MCF 10A (cell line): ENCODE measurements at regions not wholly inside any gene's neighbourhood (a gene's known extent, or its start where the extent isn't known, plus 50 kb on each side); places are given as distances from the start of the nearest gene placed in this dataset.

ENCODE experiments used
- BruUV-seq: library from RNA; stranded (reverse); fragments of 400-500 nt; replicated peaks from 2 replicates; lab custom pipeline; 2021; lab: Mats Ljungman, UMichigan
- CTCF ChIA-PET: fragments of 300-600 bp; sonication (Branson Sonifier 250); formaldehyde crosslinking; extraction: SDS; loops from one replicate; lab custom pipeline; 2021; ENCODE audit warnings: antibody characterized with exemption, inconsistent platforms; lab: Yijun Ruan, JAX
- POLR2A ChIA-PET: fragments of 300-600, 350-650 bp; sonication (Branson Sonifier 250); formaldehyde crosslinking; extraction: SDS; loops from one replicate; lab custom pipeline; 2020; ENCODE audit warnings: antibody characterized with exemption, inconsistent platforms; lab: Yijun Ruan, JAX
- DNase-seq: peaks from one replicate; pipeline ENCODE4 v3.0.0-alpha.2; 2018; ENCODE audit not compliant: unreplicated experiment
- H3K27ac Mint-ChIP-seq: one replicate; pipeline ENCODE4 v1.8.0; 2022; ENCODE audit warnings: mild to moderate bottlenecking, low read depth, mixed read lengths; ENCODE audit not compliant: unreplicated experiment
- H3K27me3 Mint-ChIP-seq: one replicate; pipeline ENCODE4 v1.8.0; 2022; ENCODE audit warnings: mixed read lengths; ENCODE audit not compliant: insufficient read depth, unreplicated experiment
- H3K36me3 Mint-ChIP-seq: one replicate; pipeline ENCODE4 v1.8.0; 2022; ENCODE audit warnings: mild to moderate bottlenecking, moderate library complexity, mixed read lengths; ENCODE audit not compliant: insufficient read depth, unreplicated experiment
- H3K4me1 Mint-ChIP-seq: one replicate; pipeline ENCODE4 v1.8.0; 2022; ENCODE audit warnings: mixed read lengths; ENCODE audit not compliant: insufficient read depth, unreplicated experiment
- H3K4me3 Mint-ChIP-seq: one replicate; pipeline ENCODE4 v1.8.0; 2022; ENCODE audit warnings: mild to moderate bottlenecking, moderate library complexity, mixed read lengths; ENCODE audit not compliant: unreplicated experiment
- H3K9me3 Mint-ChIP-seq: one replicate; pipeline ENCODE4 v1.8.0; 2022; ENCODE audit warnings: mixed read lengths; ENCODE audit not compliant: unreplicated experiment
- intact Hi-C: fragments of 100-400 bp; cut with micrococcal nuclease; formaldehyde crosslinking; loops from 2 replicates; pipeline ENCODE4 v1.14.1; 2022
- TF ChIP-seq, protein P1 (sequence below): fragments of 200-600 bp; IDR thresholded peaks from one replicate; pipeline ENCODE4 v1.8.0; 2022; ENCODE audit warnings: antibody characterized with exemption, mild to moderate bottlenecking; ENCODE audit not compliant: unreplicated experiment

DNA sequence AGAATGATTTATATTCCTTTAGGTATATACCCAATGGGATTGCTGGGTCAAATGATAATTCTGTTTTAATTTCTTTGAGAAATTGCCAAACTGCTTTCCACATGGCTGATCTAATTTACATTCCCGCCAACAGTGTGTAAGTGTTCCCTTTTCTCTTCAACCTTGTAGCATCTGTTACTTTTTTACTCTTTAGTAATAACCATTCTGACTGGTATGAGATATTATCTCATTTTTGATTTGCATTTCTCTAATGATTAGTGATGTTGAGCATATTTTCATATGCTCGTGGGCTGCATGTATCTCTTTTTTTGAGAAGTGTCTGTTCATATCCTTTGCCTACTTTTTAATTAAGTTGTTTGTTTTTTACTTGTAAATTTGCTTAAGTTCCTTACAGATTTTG lies 1264.2 kb downstream of the OTOL1 start:
- TF ChIP-seq, protein P1, sequence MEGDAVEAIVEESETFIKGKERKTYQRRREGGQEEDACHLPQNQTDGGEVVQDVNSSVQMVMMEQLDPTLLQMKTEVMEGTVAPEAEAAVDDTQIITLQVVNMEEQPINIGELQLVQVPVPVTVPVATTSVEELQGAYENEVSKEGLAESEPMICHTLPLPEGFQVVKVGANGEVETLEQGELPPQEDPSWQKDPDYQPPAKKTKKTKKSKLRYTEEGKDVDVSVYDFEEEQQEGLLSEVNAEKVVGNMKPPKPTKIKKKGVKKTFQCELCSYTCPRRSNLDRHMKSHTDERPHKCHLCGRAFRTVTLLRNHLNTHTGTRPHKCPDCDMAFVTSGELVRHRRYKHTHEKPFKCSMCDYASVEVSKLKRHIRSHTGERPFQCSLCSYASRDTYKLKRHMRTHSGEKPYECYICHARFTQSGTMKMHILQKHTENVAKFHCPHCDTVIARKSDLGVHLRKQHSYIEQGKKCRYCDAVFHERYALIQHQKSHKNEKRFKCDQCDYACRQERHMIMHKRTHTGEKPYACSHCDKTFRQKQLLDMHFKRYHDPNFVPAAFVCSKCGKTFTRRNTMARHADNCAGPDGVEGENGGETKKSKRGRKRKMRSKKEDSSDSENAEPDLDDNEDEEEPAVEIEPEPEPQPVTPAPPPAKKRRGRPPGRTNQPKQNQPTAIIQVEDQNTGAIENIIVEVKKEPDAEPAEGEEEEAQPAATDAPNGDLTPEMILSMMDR, result no peak
- Mint-ChIP-seq H3K4me1 (peaks cover 6% of the 10 kb centered on the region), H3K4me3 (no peak overlapping the region), H3K27ac (no peak overlapping the region), H3K27me3 (no peaks in the 10 kb centered on the region), H3K36me3 (no peaks in the 10 kb centered on the region), H3K9me3 (no peaks in the 10 kb centered on the region)
- intact Hi-C loops, result no loop called here
- ChIA-PET CTCF (no interaction called here), POLR2A (no interaction called here)
- BruUV-seq, result no TSS peak
- DNase-seq, result no peak

DNA sequence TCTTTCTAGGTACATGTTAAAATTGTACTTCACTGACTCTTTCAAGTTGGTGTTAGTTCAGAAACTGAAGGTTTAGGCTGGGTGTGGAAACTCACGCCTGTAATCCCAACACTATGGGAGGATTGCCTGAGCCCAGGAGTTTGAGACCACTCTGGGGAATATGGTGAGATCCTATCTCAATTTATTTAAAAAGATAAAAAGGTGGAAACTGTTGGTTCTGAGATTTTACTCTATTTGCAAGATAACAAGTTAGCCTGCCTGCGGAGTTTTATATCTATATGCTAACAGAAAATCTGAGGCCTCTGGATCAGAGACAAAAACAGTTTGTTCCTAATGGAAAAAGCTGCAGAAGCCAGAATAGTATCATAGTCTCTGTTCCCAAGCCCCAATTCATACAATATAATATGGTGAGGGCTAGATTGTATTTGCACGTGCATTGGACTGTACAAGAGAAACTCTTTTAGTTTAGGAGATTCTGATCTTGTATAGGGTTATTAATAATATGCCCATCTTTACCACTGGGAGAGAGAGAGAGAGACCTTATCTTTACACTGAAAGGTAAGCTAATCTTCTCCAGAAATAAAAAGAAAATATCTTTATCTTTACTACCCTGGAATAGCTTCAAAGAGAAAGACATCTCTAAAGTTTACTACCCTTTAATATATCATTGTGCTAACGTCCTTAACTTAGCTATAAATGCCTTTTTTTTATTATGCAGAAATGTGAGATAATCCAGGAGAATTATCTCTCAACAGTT lies 1267.6 kb downstream of the OTOL1 start:
- H3K36me3 Mint-ChIP-seq, result peaks cover 5% of the 10 kb centered on the region
- POLR2A ChIA-PET, result no interaction called here

DNA sequence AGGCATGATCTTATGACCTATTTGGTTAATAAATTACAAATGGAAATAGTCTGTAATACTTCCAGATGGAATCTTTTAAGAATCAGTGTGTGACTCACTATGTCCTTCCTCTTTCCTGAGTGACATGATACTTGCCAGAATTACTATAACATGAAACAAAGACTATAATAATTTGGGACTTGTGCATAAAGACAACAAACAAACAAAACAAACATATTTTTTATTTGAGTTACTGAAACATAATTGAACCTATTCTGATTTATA lies 1268.1 kb downstream of the OTOL1 start:
- intact Hi-C loops, result no loop called here
- no peak for DNase-seq
- peaks cover 6% of the 10 kb centered on the region for H3K4me1 Mint-ChIP-seq
- no peaks in the 10 kb centered on the region for H3K27me3 Mint-ChIP-seq
- H3K27ac Mint-ChIP-seq, result no peak overlapping the region
- TF ChIP-seq, protein P1, result no peak
- H3K4me3 Mint-ChIP-seq, result no peak overlapping the region
- BruUV-seq, result no TSS peak
- ChIA-PET POLR2A (no interaction called here), CTCF (no interaction called here)
- no peaks in the 10 kb centered on the region for H3K9me3 Mint-ChIP-seq
- H3K36me3 Mint-ChIP-seq, result peaks cover 5% of the 10 kb centered on the region

More for the DNA sequence above, 1267.6 kb downstream of the OTOL1 start:
- no TSS peak for BruUV-seq
- Mint-ChIP-seq H3K4me3 (no peak overlapping the region), H3K9me3 (no peaks in the 10 kb centered on the region), H3K27me3 (no peaks in the 10 kb centered on the region), H3K27ac (no peak overlapping the region), H3K4me1 (peaks cover 6% of the 10 kb centered on the region)
- DNase-seq, result no peak
- TF ChIP-seq, protein P1, result no peak
- intact Hi-C loops, result no loop called here
- CTCF ChIA-PET, result no interaction called here

DNA sequence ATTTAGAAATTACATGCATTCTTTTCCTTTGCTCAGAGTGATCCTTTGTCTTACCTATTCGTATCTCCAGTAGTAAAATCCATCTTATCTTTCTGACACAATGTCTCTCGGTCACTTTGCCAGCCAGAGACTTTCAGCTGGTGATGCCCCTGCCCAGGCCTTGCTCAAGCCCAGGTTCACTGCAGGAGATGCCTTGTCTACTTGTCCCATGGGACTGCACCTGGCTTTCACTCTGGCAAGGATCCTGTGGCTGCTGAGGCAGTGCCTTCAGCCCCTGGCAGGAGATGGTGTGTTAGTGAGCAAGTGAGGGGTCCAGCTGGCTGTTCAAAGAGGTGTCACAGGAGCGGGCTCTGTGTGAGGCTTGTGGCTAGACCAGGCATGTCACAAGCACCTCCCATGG lies 1268.9 kb downstream of the OTOL1 start:
- Mint-ChIP-seq H3K4me3 (no peak overlapping the region), H3K27ac (no peak overlapping the region), H3K27me3 (no peaks in the 10 kb centered on the region), H3K9me3 (no peaks in the 10 kb centered on the region), H3K36me3 (peaks cover 5% of the 10 kb centered on the region), H3K4me1 (peaks cover 6% of the 10 kb centered on the region)
- BruUV-seq, result no TSS peak
- POLR2A ChIA-PET, result interaction anchor here (0.6 kb wide), 1 partner anchor 181 kb away, joined by 3 read pairs; no protein-coding TSS in a partner anchor
- CTCF ChIA-PET, result interaction anchor here (0.9 kb wide), 1 partner anchor 12 kb away, joined by 3 read pairs; no protein-coding TSS in a partner anchor
- TF ChIP-seq, protein P1, result no peak
- no peak for DNase-seq
- intact Hi-C loops, result no loop called here
